ENCODE measurements at regions not wholly inside any gene's neighbourhood (a gene's known extent, or its start where the extent isn't known, plus 50 kb on each side); places are given as distances from the start of the nearest gene placed in this dataset.

GRCh38 chr6:135655055-135655454, 157.5 kb upstream of the AHI1 start:
- no peak for TF ChIP-seq POLR2A (IDR thresholded peaks at IDR 0.05)
- TF ChIP-seq, protein P1, sequence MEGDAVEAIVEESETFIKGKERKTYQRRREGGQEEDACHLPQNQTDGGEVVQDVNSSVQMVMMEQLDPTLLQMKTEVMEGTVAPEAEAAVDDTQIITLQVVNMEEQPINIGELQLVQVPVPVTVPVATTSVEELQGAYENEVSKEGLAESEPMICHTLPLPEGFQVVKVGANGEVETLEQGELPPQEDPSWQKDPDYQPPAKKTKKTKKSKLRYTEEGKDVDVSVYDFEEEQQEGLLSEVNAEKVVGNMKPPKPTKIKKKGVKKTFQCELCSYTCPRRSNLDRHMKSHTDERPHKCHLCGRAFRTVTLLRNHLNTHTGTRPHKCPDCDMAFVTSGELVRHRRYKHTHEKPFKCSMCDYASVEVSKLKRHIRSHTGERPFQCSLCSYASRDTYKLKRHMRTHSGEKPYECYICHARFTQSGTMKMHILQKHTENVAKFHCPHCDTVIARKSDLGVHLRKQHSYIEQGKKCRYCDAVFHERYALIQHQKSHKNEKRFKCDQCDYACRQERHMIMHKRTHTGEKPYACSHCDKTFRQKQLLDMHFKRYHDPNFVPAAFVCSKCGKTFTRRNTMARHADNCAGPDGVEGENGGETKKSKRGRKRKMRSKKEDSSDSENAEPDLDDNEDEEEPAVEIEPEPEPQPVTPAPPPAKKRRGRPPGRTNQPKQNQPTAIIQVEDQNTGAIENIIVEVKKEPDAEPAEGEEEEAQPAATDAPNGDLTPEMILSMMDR (IDR thresholded peaks at IDR 0.05): no peak

Data from right lobe of liver (tissue), 4 donors.